Activated CD8-positive, alpha-beta T cell treated with anti-CD3 and anti-CD28 coated beads, Interleukin-2, amount 10 ng/mL, durations not matched to agents 7 days and 5 days (primary cell): ENCODE measurements at regions not wholly inside any gene's neighbourhood (a gene's known extent, or its start where the extent isn't known, plus 50 kb on each side); places are given as distances from the start of the nearest gene placed in this dataset.
"Not testable (repeated sequence)": the region's sequence is repeated elsewhere in the genome, so short reads cannot be mapped to it uniquely, and the experiment has no call there.

Experiments used
- ATAC-seq: fragments of 150-1000 bp; cut with Tn5 transposase; one replicate; pipeline ENCODE4 v1.10.0; 2021; ENCODE audit warnings: moderate library complexity
- CTCF ChIA-PET: fragments of 350-600 bp; sonication (Branson Sonifier 250); formaldehyde crosslinking; loops from one replicate; lab custom pipeline; 2021; ENCODE audit warnings: antibody characterized with exemption; lab: Charles Lee
- POLR2A ChIA-PET: fragments of 350-600 bp; sonication (Branson Sonifier 250); formaldehyde crosslinking; loops from one replicate; lab custom pipeline; 2021; ENCODE audit warnings: antibody characterized with exemption; lab: Charles Lee
- DNase-seq: peaks from one replicate; pipeline ENCODE4 v3.0.0-alpha.2; 2020
- H3K27ac Mint-ChIP-seq: one replicate; pipeline ENCODE4 v1.8.0; 2021; ENCODE audit warnings: mild to moderate bottlenecking, mixed read lengths
- H3K27me3 Mint-ChIP-seq: one replicate; pipeline ENCODE4 v1.8.0; 2021; ENCODE audit warnings: low read depth, mixed read lengths
- H3K36me3 Mint-ChIP-seq: one replicate; pipeline ENCODE4 v1.8.0; 2021; ENCODE audit warnings: low read depth, mixed read lengths
- H3K4me1 Mint-ChIP-seq: one replicate; pipeline ENCODE4 v1.8.0; 2021; ENCODE audit warnings: low read depth, mixed read lengths
- H3K4me3 Mint-ChIP-seq: one replicate; pipeline ENCODE4 v1.8.0; 2021; ENCODE audit warnings: mild to moderate bottlenecking, mixed read lengths
- H3K9me3 Mint-ChIP-seq: one replicate; pipeline ENCODE4 v1.8.0; 2022; ENCODE audit warnings: mixed read lengths; ENCODE audit not compliant: insufficient read depth

- Mint-ChIP-seq H3K36me3 (no peaks in the 10 kb centered on the region), H3K4me1 (no peaks in the 10 kb centered on the region), H3K27ac (no peak overlapping the region), H3K27me3 (no peaks in the 10 kb centered on the region), H3K4me3 (no peak overlapping the region), H3K9me3 (no peaks in the 10 kb centered on the region)
- DNase-seq = no peak
- ChIA-PET POLR2A (no interaction called here), CTCF (no interaction called here)
- ATAC-seq = no peak
Measured at GRCh38 chr12:25686351-25686750, 133.3 kb upstream of the LMNTD1 start.

- Mint-ChIP-seq H3K27ac (no peak overlapping the region), H3K4me1 (no peaks in the 10 kb centered on the region), H3K9me3 (no peaks in the 10 kb centered on the region), H3K36me3 (no peaks in the 10 kb centered on the region), H3K27me3 (no peaks in the 10 kb centered on the region), H3K4me3 (no peak overlapping the region)
- no peak for ATAC-seq
- ChIA-PET CTCF (no interaction called here), POLR2A (no interaction called here)
- DNase-seq = no peak
Measured at GRCh38 chr12:25687226-25687625, 134.1 kb upstream of the LMNTD1 start.

- CTCF ChIA-PET, DNase-seq, H3K4me3 Mint-ChIP-seq, H3K27me3 Mint-ChIP-seq, H3K36me3 Mint-ChIP-seq, POLR2A ChIA-PET, H3K9me3 Mint-ChIP-seq, H3K27ac Mint-ChIP-seq, ATAC-seq, H3K4me1 Mint-ChIP-seq: not testable (repeated sequence)
Measured at GRCh38 chr12:25688851-25689250, 135.8 kb upstream of the LMNTD1 start.

GRCh38 chr12:25689996-25690501 is 137.0 kb upstream of the LMNTD1 start:
- ChIA-PET CTCF (no interaction called here), POLR2A (no interaction called here)
- Mint-ChIP-seq H3K27ac (no peak overlapping the region), H3K9me3 (no peaks in the 10 kb centered on the region), H3K36me3 (no peaks in the 10 kb centered on the region), H3K4me1 (no peaks in the 10 kb centered on the region), H3K27me3 (no peaks in the 10 kb centered on the region), H3K4me3 (no peak overlapping the region)
- DNase-seq (no peak), ATAC-seq (no peak)

GRCh38 chr12:25690996-25691864 is 138.1 kb upstream of the LMNTD1 start:
- Mint-ChIP-seq H3K4me3 (no peak overlapping the region), H3K36me3 (no peaks in the 10 kb centered on the region), H3K27ac (no peak overlapping the region), H3K9me3 (no peaks in the 10 kb centered on the region), H3K4me1 (no peaks in the 10 kb centered on the region), H3K27me3 (no peaks in the 10 kb centered on the region)
- DNase-seq = no peak
- POLR2A ChIA-PET = no interaction called here
- ATAC-seq = no peak
- CTCF ChIA-PET = no interaction called here

- Mint-ChIP-seq H3K9me3 (no peaks in the 10 kb centered on the region), H3K36me3 (no peaks in the 10 kb centered on the region), H3K4me1 (no peaks in the 10 kb centered on the region), H3K4me3 (no peak overlapping the region), H3K27ac (no peak overlapping the region), H3K27me3 (no peaks in the 10 kb centered on the region)
- ATAC-seq (no peak), DNase-seq (no peak)
- POLR2A ChIA-PET = no interaction called here
- CTCF ChIA-PET = no interaction called here
Measured at GRCh38 chr12:25691865-25692114, 138.7 kb upstream of the LMNTD1 start.

- ATAC-seq (no peak), DNase-seq (no peak)
- POLR2A ChIA-PET = no interaction called here
- no peaks in the 10 kb centered on the region for H3K9me3 Mint-ChIP-seq
- no peaks in the 10 kb centered on the region for H3K36me3 Mint-ChIP-seq
- CTCF ChIA-PET = no interaction called here
- no peak overlapping the region for H3K4me3 Mint-ChIP-seq
- no peak overlapping the region for H3K27ac Mint-ChIP-seq
- H3K27me3 Mint-ChIP-seq = no peaks in the 10 kb centered on the region
- no peaks in the 10 kb centered on the region for H3K4me1 Mint-ChIP-seq
Measured at GRCh38 chr12:25692115-25693035, 139.3 kb upstream of the LMNTD1 start.

GRCh38 chr12:25694072-25694471 is 141.0 kb upstream of the LMNTD1 start:
- DNase-seq = no peak

GRCh38 chr12:25695574-25695973 is 142.5 kb upstream of the LMNTD1 start:
- H3K4me3 Mint-ChIP-seq = no peak overlapping the region
- H3K4me1 Mint-ChIP-seq = no peaks in the 10 kb centered on the region
- no peak overlapping the region for H3K27ac Mint-ChIP-seq
- no peaks in the 10 kb centered on the region for H3K27me3 Mint-ChIP-seq
- ChIA-PET CTCF (no interaction called here), POLR2A (no interaction called here)
- no peaks in the 10 kb centered on the region for H3K36me3 Mint-ChIP-seq
- DNase-seq (no peak), ATAC-seq (no peak)
- no peaks in the 10 kb centered on the region for H3K9me3 Mint-ChIP-seq

More at GRCh38 chr12:25694072-25694471, 141.0 kb upstream of the LMNTD1 start:
- ATAC-seq = no peak
- no peak overlapping the region for H3K27ac Mint-ChIP-seq
- no peaks in the 10 kb centered on the region for H3K27me3 Mint-ChIP-seq
- H3K4me1 Mint-ChIP-seq = no peaks in the 10 kb centered on the region
- CTCF ChIA-PET = no interaction called here
- POLR2A ChIA-PET = no interaction called here
- H3K36me3 Mint-ChIP-seq = no peaks in the 10 kb centered on the region
- no peak overlapping the region for H3K4me3 Mint-ChIP-seq
- H3K9me3 Mint-ChIP-seq = no peaks in the 10 kb centered on the region

- no peak overlapping the region for H3K4me3 Mint-ChIP-seq
- H3K36me3 Mint-ChIP-seq = no peaks in the 10 kb centered on the region
- H3K4me1 Mint-ChIP-seq = no peaks in the 10 kb centered on the region
- CTCF ChIA-PET = no interaction called here
- ATAC-seq (no peak), DNase-seq (no peak)
- no peaks in the 10 kb centered on the region for H3K27me3 Mint-ChIP-seq
- POLR2A ChIA-PET = no interaction called here
- H3K9me3 Mint-ChIP-seq = peaks cover 3% of the 10 kb centered on the region
- H3K27ac Mint-ChIP-seq = no peak overlapping the region
Measured at GRCh38 chr12:25698772-25699171, 145.7 kb upstream of the LMNTD1 start.

- ChIA-PET CTCF (no interaction called here), POLR2A (no interaction called here)
- H3K36me3 Mint-ChIP-seq = no peaks in the 10 kb centered on the region
- peaks cover 3% of the 10 kb centered on the region for H3K9me3 Mint-ChIP-seq
- no peaks in the 10 kb centered on the region for H3K27me3 Mint-ChIP-seq
- no peak for DNase-seq
- H3K4me3 Mint-ChIP-seq = no peak overlapping the region
- H3K27ac Mint-ChIP-seq = no peak overlapping the region
- no peaks in the 10 kb centered on the region for H3K4me1 Mint-ChIP-seq
- no peak for ATAC-seq
Measured at GRCh38 chr12:25699454-25699853, 146.4 kb upstream of the LMNTD1 start.

GRCh38 chr12:25701290-25701689 is 148.2 kb upstream of the LMNTD1 start:
- ChIA-PET POLR2A (no interaction called here), CTCF (no interaction called here)
- peaks cover 3% of the 10 kb centered on the region for H3K9me3 Mint-ChIP-seq
- no peak overlapping the region for H3K27ac Mint-ChIP-seq
- no peaks in the 10 kb centered on the region for H3K27me3 Mint-ChIP-seq
- no peak for DNase-seq
- no peak overlapping the region for H3K4me3 Mint-ChIP-seq
- no peaks in the 10 kb centered on the region for H3K36me3 Mint-ChIP-seq
- no peak for ATAC-seq
- peaks cover 7% of the 10 kb centered on the region for H3K4me1 Mint-ChIP-seq
